LNCaP clone FGC (cell line): ENCODE measurements at regions not wholly inside any gene's neighbourhood (a gene's known extent, or its start where the extent isn't known, plus 50 kb on each side); places are given as distances from the start of the nearest gene placed in this dataset.

Experiments
- DNase-seq: peaks from one replicate; pipeline ENCODE4 v3.0.0-alpha.2; 2011; ENCODE audit warnings: low read depth
- H3K4me3 ChIP-seq: 2 replicates; pipeline ENCODE4 v1.5.1; 2011; ENCODE audit warnings: mild to moderate bottlenecking, low read depth, low read length, control low read depth
- TF ChIP-seq, protein P1 (sequence below): IDR thresholded peaks from 2 replicates; pipeline ENCODE4 v1.5.1; 2012; ENCODE audit warnings: mild to moderate bottlenecking; ENCODE audit not compliant: control insufficient read depth, insufficient read depth; ENCODE audit errors: extremely low read depth

DNA sequence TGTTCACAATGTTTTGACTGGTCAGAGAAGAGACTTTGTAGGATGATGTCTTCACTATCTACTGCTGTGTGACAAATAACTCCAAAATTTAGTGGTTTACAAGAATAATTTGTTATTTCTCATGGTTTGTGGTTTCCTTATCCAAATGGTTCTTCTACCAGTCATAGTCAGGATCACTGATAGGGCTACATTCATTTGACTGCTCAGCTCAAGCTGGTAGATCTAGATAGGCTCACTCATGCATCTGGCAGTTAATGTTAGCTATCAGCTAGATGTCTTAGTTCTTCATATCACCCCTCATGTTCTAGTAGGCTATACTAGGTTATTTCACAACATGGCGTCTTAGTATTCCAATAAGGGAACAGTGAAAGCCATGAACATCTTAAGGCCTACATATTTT, 131.0 kb downstream of the ID4 start:
- H3K4me3 ChIP-seq = no peak overlapping the region
- DNase-seq = no peak
- TF ChIP-seq, protein P1, sequence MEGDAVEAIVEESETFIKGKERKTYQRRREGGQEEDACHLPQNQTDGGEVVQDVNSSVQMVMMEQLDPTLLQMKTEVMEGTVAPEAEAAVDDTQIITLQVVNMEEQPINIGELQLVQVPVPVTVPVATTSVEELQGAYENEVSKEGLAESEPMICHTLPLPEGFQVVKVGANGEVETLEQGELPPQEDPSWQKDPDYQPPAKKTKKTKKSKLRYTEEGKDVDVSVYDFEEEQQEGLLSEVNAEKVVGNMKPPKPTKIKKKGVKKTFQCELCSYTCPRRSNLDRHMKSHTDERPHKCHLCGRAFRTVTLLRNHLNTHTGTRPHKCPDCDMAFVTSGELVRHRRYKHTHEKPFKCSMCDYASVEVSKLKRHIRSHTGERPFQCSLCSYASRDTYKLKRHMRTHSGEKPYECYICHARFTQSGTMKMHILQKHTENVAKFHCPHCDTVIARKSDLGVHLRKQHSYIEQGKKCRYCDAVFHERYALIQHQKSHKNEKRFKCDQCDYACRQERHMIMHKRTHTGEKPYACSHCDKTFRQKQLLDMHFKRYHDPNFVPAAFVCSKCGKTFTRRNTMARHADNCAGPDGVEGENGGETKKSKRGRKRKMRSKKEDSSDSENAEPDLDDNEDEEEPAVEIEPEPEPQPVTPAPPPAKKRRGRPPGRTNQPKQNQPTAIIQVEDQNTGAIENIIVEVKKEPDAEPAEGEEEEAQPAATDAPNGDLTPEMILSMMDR = no peak

- DNase-seq = no peak
- TF ChIP-seq, protein P1 = no peak
- H3K4me3 ChIP-seq = no peak overlapping the region
Observed at GRCh38 chr6:19972221-19972620, 135.1 kb downstream of the ID4 start.

DNA sequence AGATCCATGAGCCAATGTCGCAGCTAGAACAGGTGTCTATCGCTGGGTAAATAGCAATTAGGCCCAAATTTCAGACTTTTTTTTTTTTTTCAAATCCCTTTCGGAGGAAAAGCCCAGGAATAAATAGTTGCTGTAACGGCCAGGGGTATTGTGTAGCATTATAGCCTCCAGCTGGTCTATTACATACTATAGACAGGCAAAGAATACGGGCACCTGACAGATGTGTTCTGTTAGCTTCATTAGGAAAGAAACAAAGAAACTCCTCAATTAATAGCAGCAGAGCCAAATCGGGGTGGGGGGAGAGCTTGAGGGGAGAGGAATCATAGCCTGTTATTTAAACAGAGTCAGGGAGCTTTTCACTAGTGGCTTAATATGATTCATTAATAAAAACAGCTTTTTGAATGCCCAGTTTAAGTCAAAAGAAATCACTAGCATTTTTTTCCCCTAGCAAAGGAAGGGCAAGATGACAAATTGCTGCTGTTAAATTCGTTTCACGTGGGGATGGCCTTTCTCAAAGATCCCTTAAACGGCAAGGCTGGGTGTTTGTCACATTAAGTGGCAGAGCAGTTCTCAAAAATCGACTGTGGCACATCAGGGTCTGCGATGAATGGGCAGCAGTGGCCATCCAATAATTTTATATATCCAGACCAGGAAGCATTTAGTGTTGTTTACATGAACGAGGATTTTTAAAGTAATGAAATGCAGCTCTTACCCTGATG, 139.4 kb downstream of the ID4 start:
- no peak for DNase-seq
- no peak overlapping the region for H3K4me3 ChIP-seq
- TF ChIP-seq, protein P1 = no peak

- TF ChIP-seq, protein P1 = no peak
- DNase-seq = no peak
Observed at GRCh38 chr6:19979059-19979458, 141.9 kb downstream of the ID4 start.

GRCh38 chr6:19979986-19980385, 142.8 kb downstream of the ID4 start:
- TF ChIP-seq, protein P1 = no peak
- no peak overlapping the region for H3K4me3 ChIP-seq
- no peak for DNase-seq

More at GRCh38 chr6:19979059-19979458, 141.9 kb downstream of the ID4 start:
- no peak overlapping the region for H3K4me3 ChIP-seq

DNA sequence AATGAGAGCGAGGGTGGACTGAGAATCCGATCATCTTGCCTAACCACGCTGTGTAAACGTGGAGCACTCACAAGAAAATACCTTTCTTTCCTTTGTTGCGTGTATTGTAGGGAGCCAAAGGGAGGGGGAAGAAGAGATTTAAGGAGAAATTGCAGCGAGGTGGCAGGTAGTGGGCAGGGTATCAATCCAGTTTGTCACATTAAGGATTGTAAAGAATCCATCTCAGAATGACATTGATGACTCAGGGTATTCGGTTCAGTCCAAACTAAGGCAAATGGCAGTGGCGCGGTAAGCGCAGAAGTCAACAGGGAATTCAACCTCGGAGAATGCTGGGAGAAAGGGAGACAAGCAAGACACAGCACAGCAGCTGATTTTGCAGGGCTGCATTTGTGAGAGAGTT, 146.2 kb downstream of the ID4 start:
- H3K4me3 ChIP-seq = no peak overlapping the region
- no peak for DNase-seq
- TF ChIP-seq, protein P1 = no peak
